GM21576 (cell line): ENCODE measurements at regions not wholly inside any gene's neighbourhood (a gene's known extent, or its start where the extent isn't known, plus 50 kb on each side); places are given as distances from the start of the nearest gene placed in this dataset.

Source experiments
- ATAC-seq: cut with Tn5 transposase; IDR thresholded peaks from one replicate; pipeline ENCODE4 v1.9.1; 2021; ENCODE audit warnings: mild to moderate bottlenecking, moderate library complexity; ENCODE audit not compliant: unreplicated experiment

GRCh38 chr6:139832493-139833305, 458.3 kb upstream of the CITED2 start:
- ATAC-seq, result no peak

GRCh38 chr6:139829576-139829975, 455.1 kb upstream of the CITED2 start:
- ATAC-seq, result no peak

- no peak for ATAC-seq
These were observed 454.5 kb upstream of the CITED2 start for GRCh38 chr6:139828751-139829519.

- ATAC-seq, result no peak
These were observed 451.5 kb upstream of the CITED2 start for GRCh38 chr6:139825935-139826374.

- no peak for ATAC-seq
These were observed 450.4 kb upstream of the CITED2 start for GRCh38 chr6:139824864-139825263.

- ATAC-seq, result no peak
These were observed 449.3 kb upstream of the CITED2 start for GRCh38 chr6:139823808-139824126.

- ATAC-seq, result no peak
These were observed 448.8 kb upstream of the CITED2 start for GRCh38 chr6:139823099-139823807.

- ATAC-seq, result no peak
These were observed 447.3 kb upstream of the CITED2 start for GRCh38 chr6:139821676-139822223.

- no peak for ATAC-seq
These were observed 445.8 kb upstream of the CITED2 start for GRCh38 chr6:139820210-139820609.

GRCh38 chr6:139819776-139820175, 445.3 kb upstream of the CITED2 start:
- no peak for ATAC-seq

- no peak for ATAC-seq
These were observed 438.5 kb upstream of the CITED2 start for GRCh38 chr6:139812939-139813338.

- no peak for ATAC-seq
These were observed 427.3 kb upstream of the CITED2 start for GRCh38 chr6:139801571-139802321.

- peak; percentile 80 for ATAC-seq
These were observed 426.4 kb upstream of the CITED2 start for GRCh38 chr6:139800837-139801236.

GRCh38 chr6:139790527-139790926, 416.1 kb upstream of the CITED2 start:
- no peak for ATAC-seq

GRCh38 chr6:139784222-139784769, 409.8 kb upstream of the CITED2 start:
- no peak for ATAC-seq

GRCh38 chr6:139779988-139780774, 405.7 kb upstream of the CITED2 start:
- no peak for ATAC-seq

- ATAC-seq, result no peak
These were observed 404.2 kb upstream of the CITED2 start for GRCh38 chr6:139778688-139779087.

- no peak for ATAC-seq
These were observed 403.7 kb upstream of the CITED2 start for GRCh38 chr6:139778106-139778505.

GRCh38 chr6:139777202-139777970, 402.9 kb upstream of the CITED2 start:
- no peak for ATAC-seq
